GM23338 (cell line): ENCODE measurements at regions not wholly inside any gene's neighbourhood (a gene's known extent, or its start where the extent isn't known, plus 50 kb on each side); places are given as distances from the start of the nearest gene placed in this dataset.

Experiments
- ATAC-seq: fragments of 200-7000 bp; cut with Tn5 transposase; 3 replicates; pipeline ENCODE4 v1.9.1; 2020
- DNase-seq: peaks from one replicate; pipeline ENCODE4 v3.0.0-alpha.2; 2015; ENCODE audit warnings: low spot score
- H2AFZ ChIP-seq: fragments of 200-600 bp; sonication (generic); 2 replicates; pipeline ENCODE4 v1.8.0; 2016; ENCODE audit warnings: antibody characterized with exemption, mild to moderate bottlenecking, moderate library complexity
- H3F3A ChIP-seq: fragments of 200-600 bp; sonication (generic); replicated peaks from 2 replicates; pipeline ENCODE4 v1.8.0; 2017; ENCODE audit warnings: antibody characterized with exemption, mixed run types, low read depth
- H3K27ac ChIP-seq: fragments of 200-600 bp; sonication (generic); 2 replicates; pipeline ENCODE4 v1.6.1; 2016; ENCODE audit warnings: low read depth
- H3K27me3 ChIP-seq: fragments of 200-600 bp; sonication (generic); 2 replicates; pipeline ENCODE4 v1.8.0; 2016; ENCODE audit warnings: mild to moderate bottlenecking, mixed run types, moderate library complexity; ENCODE audit not compliant: insufficient read depth
- H3K36me3 ChIP-seq: fragments of 200-600 bp; sonication (generic); 2 replicates; pipeline ENCODE4 v1.8.0; 2016; ENCODE audit warnings: mild to moderate bottlenecking; ENCODE audit not compliant: insufficient read depth
- H3K4me1 ChIP-seq: fragments of 200-600 bp; sonication (generic); 2 replicates; pipeline ENCODE4 v1.8.0; 2016; ENCODE audit warnings: mild to moderate bottlenecking, moderate library complexity; ENCODE audit not compliant: insufficient read depth
- H3K4me2 ChIP-seq: fragments of 200-600 bp; sonication (generic); 2 replicates; pipeline ENCODE4 v1.7.1; 2017; ENCODE audit warnings: mixed run types
- H3K4me3 ChIP-seq: fragments of 200-600 bp; sonication (generic); 2 replicates; pipeline ENCODE4 v1.6.1; 2016; ENCODE audit warnings: mixed run types
- H3K79me2 ChIP-seq: fragments of 200-600 bp; sonication (generic); replicated peaks from 2 replicates; pipeline ENCODE4 v1.8.0; 2017; ENCODE audit warnings: mild to moderate bottlenecking; ENCODE audit not compliant: insufficient read depth
- H3K9me2 ChIP-seq: fragments of 200-600 bp; sonication (generic); 2 replicates; pipeline ENCODE4 v1.8.0; 2017; ENCODE audit not compliant: insufficient read depth
- H4K20me1 ChIP-seq: fragments of 200-600 bp; sonication (generic); replicated peaks from 2 replicates; pipeline ENCODE4 v1.8.0; 2017; ENCODE audit warnings: mild to moderate bottlenecking; ENCODE audit not compliant: insufficient read depth
- H3K27ac Mint-ChIP-seq: 2 replicates; pipeline ENCODE4 v1.8.0; 2020; ENCODE audit warnings: inconsistent platforms, mild to moderate bottlenecking, moderate library complexity, mixed read lengths
- H3K27me3 Mint-ChIP-seq: 3 replicates; pipeline ENCODE4 v1.8.0; 2022; ENCODE audit warnings: low read depth, mild to moderate bottlenecking, moderate library complexity, mixed read lengths, inconsistent platforms; ENCODE audit not compliant: insufficient read depth, poor library complexity
- H3K36me3 Mint-ChIP-seq: 3 replicates; pipeline ENCODE4 v1.8.0; 2021; ENCODE audit warnings: low read depth, mild to moderate bottlenecking, inconsistent platforms, moderate library complexity, mixed read lengths
- H3K4me1 Mint-ChIP-seq: 3 replicates; pipeline ENCODE4 v1.8.0; 2020; ENCODE audit warnings: mild to moderate bottlenecking, inconsistent platforms, mixed read lengths
- H3K4me3 Mint-ChIP-seq: 3 replicates; pipeline ENCODE4 v1.8.0; 2021; ENCODE audit warnings: moderate library complexity, mild to moderate bottlenecking, inconsistent platforms, mixed read lengths
- H3K9me3 Mint-ChIP-seq: 3 replicates; pipeline ENCODE4 v1.8.0; 2020; ENCODE audit warnings: moderate library complexity, mild to moderate bottlenecking, inconsistent platforms, mixed read lengths
- CREB1 ChIP-seq: fragments of 250-450 bp; sonication (Bioruptor Pico); IDR thresholded peaks from 2 replicates; pipeline ENCODE4 v1.5.0; 2020; ENCODE audit warnings: low read depth, mild to moderate bottlenecking, moderate library complexity
- EZH2 ChIP-seq: fragments of 200-600 bp; sonication (generic); IDR thresholded peaks from one replicate; pipeline ENCODE4 v1.8.0; 2017; ENCODE audit warnings: antibody characterized with exemption, mild to moderate bottlenecking, low read depth; ENCODE audit not compliant: unreplicated experiment
- EZH2phosphoT487 ChIP-seq: fragments of 200-600 bp; sonication (generic); IDR thresholded peaks from one replicate; pipeline ENCODE4 v1.8.1; 2018; ENCODE audit warnings: antibody characterized with exemption; ENCODE audit not compliant: unreplicated experiment
- JUNB ChIP-seq: IDR thresholded peaks from one replicate; pipeline ENCODE4 v1.6.1; 2016; ENCODE audit warnings: antibody characterized with exemption; ENCODE audit not compliant: unreplicated experiment
- STAT1 ChIP-seq: IDR thresholded peaks from one replicate; pipeline ENCODE4 v1.6.1; 2016; ENCODE audit warnings: antibody characterized with exemption; ENCODE audit not compliant: unreplicated experiment
- TF ChIP-seq, protein P1 (sequence below): IDR thresholded peaks from 2 replicates; pipeline ENCODE4 v1.6.1; 2016; ENCODE audit warnings: antibody characterized with exemption
- TF ChIP-seq, protein P2 (sequence below): fragments of 250-450 bp; sonication (Bioruptor Pico); IDR thresholded peaks from 2 replicates; pipeline ENCODE4 v1.5.0; 2020; ENCODE audit warnings: mild to moderate bottlenecking, moderate library complexity

DNA sequence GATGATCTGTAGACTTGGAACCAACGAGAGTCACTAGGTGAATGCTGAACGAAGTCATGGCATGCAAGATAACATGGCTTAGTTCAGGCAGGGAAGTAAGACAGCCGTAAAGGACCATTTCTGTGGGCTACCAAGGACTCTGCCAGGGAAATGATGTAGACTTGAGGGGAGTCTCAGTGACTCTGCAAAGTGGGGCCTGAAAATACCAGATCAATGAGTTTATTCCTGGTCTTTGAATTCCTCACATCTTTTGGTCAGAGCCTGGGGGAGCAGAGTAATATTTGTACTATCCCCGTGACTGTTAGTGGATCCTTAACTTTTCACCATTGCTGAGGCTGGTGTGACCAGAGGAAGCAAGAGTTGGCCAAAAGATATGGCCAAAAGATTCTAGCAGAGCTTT, 60.7 kb upstream of the INHBA start:
- H3K27ac Mint-ChIP-seq = no peak overlapping the region
- H3K9me3 Mint-ChIP-seq = peaks cover 32% of the 10 kb centered on the region

More for the DNA sequence above, 60.7 kb upstream of the INHBA start:
- Histone ChIP-seq H3F3A (no peaks in the 10 kb centered on the region), H3K79me2 (no peaks in the 10 kb centered on the region), H2AFZ (no peak overlapping the region), H3K27me3 (no peaks in the 10 kb centered on the region), H3K27ac (no peak overlapping the region), H3K4me2 (no peak overlapping the region), H3K4me3 (no peak overlapping the region), H3K9me2 (peaks cover 7% of the 10 kb centered on the region; the same call in 1 of the 2 replicates), H3K4me1 (peaks cover 8% of the 10 kb centered on the region), H4K20me1 (no peaks in the 10 kb centered on the region), H3K36me3 (no peaks in the 10 kb centered on the region; the same call in 1 of the 2 replicates)
- H3K4me1 Mint-ChIP-seq = peaks cover 7% of the 10 kb centered on the region; the same call in 2 of the 3 replicates
- ATAC-seq (no peak), DNase-seq (no peak)
- H3K27me3 Mint-ChIP-seq = peaks cover 4% of the 10 kb centered on the region
- no peak overlapping the region for H3K4me3 Mint-ChIP-seq
- peaks cover 25% of the 10 kb centered on the region; the same call in 2 of the 3 replicates for H3K36me3 Mint-ChIP-seq
- TF ChIP-seq JUNB (no peak), EZH2 (no peak), STAT1 (no peak), CREB1 (no peak), EZH2phosphoT487 (no peak)
- TF ChIP-seq, protein P1, sequence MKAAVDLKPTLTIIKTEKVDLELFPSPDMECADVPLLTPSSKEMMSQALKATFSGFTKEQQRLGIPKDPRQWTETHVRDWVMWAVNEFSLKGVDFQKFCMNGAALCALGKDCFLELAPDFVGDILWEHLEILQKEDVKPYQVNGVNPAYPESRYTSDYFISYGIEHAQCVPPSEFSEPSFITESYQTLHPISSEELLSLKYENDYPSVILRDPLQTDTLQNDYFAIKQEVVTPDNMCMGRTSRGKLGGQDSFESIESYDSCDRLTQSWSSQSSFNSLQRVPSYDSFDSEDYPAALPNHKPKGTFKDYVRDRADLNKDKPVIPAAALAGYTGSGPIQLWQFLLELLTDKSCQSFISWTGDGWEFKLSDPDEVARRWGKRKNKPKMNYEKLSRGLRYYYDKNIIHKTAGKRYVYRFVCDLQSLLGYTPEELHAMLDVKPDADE = no peak
- TF ChIP-seq, protein P2, sequence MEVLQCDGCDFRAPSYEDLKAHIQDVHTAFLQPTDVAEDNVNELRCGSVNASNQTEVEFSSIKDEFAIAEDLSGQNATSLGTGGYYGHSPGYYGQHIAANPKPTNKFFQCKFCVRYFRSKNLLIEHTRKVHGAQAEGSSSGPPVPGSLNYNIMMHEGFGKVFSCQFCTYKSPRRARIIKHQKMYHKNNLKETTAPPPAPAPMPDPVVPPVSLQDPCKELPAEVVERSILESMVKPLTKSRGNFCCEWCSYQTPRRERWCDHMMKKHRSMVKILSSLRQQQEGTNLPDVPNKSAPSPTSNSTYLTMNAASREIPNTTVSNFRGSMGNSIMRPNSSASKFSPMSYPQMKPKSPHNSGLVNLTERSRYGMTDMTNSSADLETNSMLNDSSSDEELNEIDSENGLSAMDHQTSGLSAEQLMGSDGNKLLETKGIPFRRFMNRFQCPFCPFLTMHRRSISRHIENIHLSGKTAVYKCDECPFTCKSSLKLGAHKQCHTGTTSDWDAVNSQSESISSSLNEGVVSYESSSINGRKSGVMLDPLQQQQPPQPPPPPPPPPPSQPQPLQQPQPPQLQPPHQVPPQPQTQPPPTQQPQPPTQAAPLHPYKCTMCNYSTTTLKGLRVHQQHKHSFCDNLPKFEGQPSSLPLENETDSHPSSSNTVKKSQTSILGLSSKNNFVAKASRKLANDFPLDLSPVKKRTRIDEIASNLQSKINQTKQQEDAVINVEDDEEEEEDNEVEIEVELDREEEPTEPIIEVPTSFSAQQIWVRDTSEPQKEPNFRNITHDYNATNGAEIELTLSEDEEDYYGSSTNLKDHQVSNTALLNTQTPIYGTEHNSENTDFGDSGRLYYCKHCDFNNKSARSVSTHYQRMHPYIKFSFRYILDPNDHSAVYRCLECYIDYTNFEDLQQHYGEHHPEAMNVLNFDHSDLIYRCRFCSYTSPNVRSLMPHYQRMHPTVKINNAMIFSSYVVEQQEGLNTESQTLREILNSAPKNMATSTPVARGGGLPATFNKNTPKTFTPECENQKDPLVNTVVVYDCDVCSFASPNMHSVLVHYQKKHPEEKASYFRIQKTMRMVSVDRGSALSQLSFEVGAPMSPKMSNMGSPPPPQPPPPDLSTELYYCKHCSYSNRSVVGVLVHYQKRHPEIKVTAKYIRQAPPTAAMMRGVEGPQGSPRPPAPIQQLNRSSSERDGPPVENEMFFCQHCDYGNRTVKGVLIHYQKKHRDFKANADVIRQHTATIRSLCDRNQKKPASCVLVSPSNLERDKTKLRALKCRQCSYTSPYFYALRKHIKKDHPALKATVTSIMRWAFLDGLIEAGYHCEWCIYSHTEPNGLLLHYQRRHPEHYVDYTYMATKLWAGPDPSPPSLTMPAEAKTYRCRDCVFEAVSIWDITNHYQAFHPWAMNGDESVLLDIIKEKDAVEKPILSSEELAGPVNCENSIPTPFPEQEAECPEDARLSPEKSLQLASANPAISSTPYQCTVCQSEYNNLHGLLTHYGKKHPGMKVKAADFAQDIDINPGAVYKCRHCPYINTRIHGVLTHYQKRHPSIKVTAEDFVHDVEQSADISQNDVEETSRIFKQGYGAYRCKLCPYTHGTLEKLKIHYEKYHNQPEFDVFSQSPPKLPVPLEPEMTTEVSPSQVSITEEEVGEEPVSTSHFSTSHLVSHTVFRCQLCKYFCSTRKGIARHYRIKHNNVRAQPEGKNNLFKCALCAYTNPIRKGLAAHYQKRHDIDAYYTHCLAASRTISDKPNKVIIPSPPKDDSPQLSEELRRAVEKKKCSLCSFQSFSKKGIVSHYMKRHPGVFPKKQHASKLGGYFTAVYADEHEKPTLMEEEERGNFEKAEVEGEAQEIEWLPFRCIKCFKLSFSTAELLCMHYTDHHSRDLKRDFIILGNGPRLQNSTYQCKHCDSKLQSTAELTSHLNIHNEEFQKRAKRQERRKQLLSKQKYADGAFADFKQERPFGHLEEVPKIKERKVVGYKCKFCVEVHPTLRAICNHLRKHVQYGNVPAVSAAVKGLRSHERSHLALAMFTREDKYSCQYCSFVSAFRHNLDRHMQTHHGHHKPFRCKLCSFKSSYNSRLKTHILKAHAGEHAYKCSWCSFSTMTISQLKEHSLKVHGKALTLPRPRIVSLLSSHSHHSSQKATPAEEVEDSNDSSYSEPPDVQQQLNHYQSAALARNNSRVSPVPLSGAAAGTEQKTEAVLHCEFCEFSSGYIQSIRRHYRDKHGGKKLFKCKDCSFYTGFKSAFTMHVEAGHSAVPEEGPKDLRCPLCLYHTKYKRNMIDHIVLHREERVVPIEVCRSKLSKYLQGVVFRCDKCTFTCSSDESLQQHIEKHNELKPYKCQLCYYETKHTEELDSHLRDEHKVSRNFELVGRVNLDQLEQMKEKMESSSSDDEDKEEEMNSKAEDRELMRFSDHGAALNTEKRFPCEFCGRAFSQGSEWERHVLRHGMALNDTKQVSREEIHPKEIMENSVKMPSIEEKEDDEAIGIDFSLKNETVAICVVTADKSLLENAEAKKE (CRISPR knock-in tag) = no peak
